GM18870 (cell line): ENCODE measurements at regions not wholly inside any gene's neighbourhood (a gene's known extent, or its start where the extent isn't known, plus 50 kb on each side); places are given as distances from the start of the nearest gene placed in this dataset.
"Not testable (repeated sequence)": the region's sequence is repeated elsewhere in the genome, so short reads cannot be mapped to it uniquely, and the experiment has no call there.

Experiments
- ATAC-seq: cut with Tn5 transposase; IDR thresholded peaks from one replicate; pipeline ENCODE4 v1.9.1; 2021; ENCODE audit warnings: moderate library complexity; ENCODE audit not compliant: unreplicated experiment

DNA sequence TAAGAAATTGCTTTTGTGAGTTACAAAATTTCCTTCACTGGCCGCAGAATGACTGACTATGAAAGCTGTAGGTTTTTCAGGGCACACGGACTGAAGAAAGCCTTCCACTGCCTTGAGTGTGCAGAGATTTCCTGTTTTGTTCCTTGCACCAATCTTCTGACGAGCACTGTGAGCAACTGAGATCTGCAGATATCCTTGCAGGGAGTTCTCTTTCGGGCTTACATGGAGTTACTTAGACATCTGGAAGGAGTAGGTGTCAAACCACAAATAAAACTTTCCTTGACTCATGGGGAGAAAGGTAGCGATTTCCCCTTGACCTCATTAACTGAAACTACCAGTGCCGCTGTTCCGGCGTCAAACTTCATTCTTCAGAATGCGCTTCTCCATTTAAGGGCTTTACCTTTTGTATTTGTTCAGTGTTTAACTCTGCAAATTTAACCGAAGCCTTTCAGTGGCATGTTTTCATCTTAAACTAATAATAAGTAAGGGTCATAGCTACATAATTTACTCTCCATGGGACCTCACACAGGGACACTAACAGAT is 1175.3 kb downstream of the GATA3 start:
- no peak for ATAC-seq

DNA sequence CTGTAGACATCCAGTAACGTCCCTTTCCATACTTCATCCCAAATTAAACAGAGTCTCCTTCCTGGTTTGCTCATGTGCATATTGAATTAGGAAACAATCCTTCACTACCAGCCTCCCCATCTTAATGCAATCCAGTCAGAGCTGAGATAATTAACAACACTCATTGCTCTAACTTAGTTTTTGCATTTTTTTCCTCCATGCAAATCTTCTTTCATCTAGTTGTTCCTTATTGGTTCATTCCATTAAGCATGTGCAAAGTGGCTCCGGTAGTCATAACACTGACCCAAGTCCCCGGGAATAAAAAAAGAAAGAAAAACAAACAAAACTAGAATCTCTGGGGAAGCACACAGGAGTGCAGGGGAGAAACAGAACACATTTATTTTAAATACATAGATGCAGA is 1176.1 kb downstream of the GATA3 start:
- ATAC-seq, result no peak

DNA sequence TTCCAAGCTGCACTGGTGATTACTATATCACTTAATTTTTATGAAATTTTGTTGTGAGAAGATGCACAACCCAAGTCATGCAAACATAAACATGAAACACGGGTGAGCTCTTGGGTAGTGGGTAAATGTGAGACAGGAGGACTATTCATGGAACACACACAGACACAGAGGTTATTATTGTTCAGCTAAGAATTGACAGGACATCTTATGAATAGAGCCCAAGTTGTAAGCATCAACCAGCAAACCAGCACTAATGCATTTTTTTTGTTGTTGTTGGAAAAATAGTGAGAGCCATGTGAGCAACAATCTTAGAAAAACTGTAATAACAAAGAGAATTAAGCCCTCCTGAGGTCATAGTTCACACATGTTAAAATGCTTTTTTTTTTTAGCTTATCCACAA is 1179.7 kb downstream of the GATA3 start:
- no peak for ATAC-seq

DNA sequence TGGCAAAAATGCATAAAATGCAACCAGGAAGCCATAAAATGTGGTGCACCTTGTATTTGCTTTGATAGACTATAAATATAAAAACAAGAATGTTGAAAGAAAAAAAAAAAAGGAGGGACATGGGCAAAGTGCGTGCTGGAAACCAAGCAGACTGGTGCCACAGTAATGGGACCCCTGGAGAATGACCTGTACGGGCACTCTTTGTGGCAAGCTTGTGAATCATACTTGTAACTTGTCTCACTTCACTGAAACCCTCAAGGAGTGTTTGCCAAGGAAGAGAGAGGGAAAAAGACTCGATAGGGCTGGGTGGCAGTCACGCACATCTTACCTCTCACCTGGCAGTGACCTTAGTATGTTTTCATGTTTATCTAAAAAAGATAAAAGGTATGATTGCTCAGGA is 1183.6 kb downstream of the GATA3 start:
- ATAC-seq, result no peak

DNA sequence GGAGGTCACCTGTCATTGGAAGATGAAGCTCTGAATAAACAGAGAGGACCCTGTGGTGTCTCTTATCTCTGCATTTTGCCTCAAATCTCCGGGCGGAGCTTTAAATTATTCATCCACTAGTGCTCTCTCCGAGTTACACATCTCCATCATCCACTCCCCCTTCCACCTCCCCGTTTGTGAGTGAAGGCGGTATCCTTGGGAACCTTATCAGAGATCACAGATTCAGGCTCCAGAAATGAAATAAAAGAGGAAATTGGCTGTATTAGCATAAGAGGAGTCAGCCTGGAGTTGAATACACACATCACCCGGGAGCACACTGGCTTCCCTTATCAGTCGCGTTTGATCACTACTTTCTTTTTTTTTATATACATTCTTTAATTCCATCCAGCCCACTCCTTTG is 1184.8 kb downstream of the GATA3 start:
- no peak for ATAC-seq

DNA sequence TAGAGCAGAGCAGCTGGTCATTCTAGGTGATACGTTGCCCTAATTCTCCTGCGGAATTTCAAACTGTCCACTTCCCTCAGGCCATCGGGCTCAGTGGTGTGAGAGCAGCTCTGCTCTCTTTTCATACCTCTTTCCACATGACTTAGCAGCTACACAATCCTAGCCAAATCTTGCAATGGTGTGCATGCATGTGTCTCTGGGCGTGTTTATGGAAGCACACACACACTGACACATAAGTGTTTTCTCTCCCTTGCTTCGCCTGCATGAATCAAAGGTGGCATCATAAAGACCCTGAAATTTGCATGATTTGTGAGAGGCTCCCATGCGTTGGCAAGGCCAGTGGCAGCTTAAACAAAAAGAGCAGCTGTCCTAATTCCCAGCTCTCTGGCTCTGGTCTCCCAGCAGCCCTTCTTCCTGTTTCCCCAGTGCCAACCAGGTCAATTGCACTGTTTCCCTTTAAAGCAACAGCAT is 1189.5 kb downstream of the GATA3 start:
- ATAC-seq, result no peak

DNA sequence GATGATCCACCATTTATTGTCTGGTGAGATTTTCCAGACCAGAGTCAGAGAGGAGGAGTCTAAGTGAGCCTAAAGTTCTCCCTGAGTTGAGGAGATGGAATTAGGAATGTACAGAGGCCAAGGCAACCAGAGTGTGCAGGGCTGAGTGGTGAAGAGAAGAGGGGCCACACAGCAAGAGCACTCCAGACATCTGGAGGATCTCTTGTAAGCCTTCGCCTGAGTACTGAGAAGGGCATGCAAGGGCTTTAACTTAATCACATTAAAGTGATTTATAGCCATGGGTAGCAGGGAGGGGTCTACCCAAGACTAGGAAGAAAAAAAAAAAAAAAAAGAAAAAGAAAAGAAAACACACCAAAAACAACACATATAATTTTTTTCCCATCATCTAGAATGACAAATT is 1190.4 kb downstream of the GATA3 start:
- no peak for ATAC-seq

DNA sequence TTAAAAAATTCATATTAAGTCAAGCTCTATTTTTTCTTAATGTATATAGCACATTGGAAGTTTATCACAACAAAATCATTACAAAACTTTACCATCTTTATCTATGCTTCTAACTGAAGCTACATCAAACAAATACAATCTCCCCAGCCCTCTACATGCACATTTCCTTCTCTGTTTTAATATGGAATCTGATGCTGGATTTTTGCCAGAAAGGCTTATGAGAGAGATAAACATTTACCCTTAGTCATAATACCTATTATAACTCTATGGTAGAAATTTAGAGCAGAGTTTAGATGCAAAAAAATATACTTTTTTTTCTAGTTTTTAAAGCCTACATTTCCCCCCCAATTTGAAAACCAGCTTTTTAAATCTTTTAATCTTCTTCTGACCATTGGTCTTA is 1198.6 kb downstream of the GATA3 start:
- no peak for ATAC-seq

DNA sequence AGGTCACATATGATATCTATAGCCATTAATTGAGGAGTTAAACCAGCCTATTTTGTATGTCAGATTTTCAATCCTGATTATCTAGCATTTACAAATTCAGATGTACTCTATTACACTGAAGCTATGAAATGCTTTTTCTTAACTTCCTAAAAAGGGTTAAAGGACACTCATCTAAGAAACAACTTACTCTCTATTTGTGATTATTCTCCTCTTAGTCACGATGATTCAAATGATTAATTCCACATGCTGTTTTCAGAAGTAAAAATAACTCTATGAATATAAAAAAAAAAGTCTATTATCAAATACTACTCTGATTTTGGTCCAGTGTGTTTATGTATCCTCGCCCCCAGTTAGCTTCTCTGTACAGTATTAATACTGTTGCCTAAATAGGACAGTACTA is 1199.9 kb downstream of the GATA3 start:
- ATAC-seq, result no peak

DNA sequence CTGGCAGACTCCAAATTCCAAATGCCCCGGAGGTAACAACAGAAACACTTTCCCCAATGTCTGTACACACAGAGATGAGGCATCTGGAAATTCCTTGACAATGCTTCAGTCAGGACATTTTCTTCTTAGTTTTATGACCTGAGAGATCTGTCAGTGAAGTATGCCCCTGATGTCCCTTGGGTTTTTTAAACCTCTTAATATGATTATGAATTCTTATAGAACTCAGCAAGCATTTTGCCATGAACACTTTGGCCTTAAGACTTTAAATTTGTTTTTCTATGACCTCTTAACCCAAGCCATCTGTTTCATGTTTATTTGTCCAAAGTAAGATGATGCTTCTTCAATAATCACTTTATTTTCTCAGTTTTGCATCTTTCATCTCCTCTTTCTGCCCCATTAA is 1206.2 kb downstream of the GATA3 start:
- no peak for ATAC-seq

DNA sequence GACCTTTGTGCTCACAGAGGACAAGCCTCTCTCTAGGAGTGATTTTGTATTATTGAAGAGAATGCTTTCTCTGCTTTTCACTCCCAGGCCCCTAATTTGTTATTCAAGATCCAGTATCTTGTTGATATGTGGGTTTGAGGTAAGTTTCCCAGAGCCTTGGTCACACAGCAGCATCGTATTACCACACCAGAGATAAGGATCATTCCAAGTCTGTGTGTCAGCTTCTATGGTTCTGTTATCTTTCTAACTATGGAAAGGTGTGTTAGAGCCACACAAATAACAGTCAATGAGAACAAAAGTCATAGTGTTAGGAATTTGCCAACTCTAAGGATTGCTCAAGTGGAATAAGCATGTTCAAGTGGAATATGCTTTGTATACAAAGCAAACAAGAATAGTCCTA is 1208.3 kb downstream of the GATA3 start:
- ATAC-seq, result no peak

DNA sequence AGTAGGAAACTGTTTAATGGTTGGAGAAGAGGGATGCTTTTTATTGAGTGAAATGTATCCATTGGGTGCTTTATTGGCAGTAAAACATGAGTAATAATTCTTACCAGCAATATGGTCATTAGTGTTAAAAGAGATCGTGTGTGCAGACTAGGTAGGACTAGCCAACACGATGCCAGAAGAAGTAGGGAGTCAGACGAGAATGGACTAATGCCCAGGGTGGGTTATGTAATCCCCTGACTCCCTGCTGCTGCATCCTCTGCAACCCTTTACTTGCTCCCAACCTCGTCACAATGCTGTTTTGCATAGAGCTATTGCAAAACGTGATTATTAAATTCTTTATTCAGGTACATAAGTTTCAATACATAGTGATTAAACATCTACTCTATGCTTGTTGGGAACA is 1213.7 kb downstream of the GATA3 start:
- no peak for ATAC-seq

DNA sequence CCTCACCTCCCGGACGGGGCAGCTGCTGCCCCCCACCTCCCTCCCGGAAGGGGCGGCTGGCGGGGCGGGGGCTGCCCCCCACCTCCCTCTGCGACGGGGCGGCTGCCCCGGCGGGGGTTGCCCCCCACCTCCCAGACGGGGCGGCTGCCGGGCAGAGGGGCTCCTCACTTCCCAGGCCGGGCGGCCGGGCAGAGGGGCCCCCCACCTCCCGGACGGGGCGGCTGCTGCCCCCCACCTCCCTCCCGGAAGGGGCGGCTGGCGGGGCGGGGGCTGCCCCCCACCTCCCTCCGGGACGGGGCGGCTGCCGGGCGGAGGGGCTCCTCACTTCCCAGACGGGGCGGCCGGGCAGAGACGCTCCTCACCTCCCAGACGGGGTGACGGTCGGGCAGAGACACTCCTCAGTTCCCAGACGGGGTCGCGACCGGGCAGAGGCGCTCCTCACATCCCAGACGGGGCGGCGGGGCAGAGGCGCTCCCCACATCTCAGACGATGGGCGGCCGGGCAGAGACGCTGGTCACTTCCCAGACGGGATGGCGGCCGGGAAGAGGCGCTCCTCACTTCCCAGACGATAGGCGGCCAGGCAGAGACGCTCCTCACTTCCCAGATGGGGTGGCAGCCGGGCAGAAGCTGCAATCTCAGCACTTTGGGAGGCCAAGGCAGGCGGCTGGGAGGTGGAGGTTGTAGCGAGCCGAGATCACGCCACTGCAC is 1218.8 kb downstream of the GATA3 start:
- not testable (repeated sequence) for ATAC-seq

DNA sequence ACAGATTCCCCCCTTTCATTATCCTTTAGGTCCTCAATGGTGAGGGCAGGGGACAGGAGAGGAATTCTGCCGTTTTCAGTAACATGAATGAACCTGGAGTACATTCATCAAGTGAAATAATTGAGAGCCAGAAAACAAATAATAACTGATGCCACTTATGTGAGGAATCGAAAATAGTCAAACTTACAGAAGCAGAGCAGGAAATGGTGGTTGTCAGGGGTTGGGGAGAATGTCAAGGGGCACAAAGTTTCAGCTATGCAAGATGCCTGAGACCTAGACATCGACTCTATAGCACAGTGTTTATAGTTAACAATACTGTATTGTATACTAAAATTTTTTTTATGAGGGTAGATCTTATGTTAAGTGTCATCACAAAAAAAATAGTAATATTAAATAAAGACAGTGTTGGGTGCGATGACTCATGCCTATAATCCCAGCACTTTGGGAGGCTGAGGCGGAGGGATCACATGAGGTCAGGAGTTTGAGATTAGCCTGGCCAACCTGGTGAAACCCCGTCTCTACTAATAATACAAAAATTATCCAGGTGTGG is 1219.8 kb downstream of the GATA3 start:
- no peak for ATAC-seq

DNA sequence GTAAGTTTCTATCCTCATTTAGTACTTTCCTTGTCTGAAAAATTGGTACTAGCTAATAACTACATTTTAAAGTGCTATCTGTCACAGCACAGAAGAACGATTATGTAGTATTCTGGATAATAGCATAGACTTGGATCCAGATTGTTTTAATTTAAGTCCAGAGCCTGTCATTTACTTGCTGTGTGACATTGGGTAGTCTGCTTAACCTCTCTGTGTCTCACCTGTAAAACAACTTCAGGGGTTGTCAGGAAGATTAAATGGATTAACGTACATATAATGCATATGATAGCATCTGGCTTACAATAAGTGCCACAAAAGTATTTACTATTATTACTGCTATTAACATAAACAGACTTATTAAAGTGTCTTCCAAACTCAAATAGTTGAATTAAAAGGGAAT is 1221.4 kb downstream of the GATA3 start:
- ATAC-seq, result no peak

DNA sequence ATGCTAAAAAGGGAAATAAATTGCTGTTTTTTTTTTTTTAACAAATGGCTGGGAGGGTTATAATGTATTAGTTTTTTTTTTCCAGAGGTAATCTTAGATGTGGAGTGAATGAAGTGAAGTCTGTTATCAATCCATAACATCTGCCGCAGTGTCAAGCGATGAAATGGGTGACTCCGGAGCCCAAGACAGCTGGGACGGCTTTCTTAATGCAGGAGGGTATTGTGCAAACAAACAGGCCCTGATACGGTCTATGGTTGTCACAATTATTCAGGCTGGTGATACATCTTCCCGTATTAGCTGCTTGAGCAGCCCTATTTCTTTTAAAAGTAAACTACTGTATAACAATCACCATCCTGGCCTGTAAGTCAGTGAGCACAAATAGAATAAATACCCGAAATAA is 1231.2 kb downstream of the GATA3 start:
- no peak for ATAC-seq

DNA sequence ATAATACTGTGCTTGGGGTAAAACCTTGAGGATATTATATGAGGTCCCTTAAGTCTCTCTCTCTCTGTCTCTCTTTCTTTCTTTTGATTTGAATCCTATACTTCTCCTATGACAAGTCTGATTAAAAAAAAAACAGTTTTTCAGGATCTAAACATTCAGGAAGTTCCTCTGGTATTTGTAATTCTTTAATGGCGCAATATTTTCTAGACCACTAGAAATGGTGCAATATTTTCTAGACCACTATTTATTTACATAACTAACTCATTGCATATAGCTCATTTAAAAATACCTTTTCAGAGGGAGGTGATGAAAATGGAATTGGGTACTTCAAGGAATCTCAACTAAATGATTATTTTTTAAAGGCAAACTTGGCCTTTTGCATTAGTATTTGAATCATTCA is 1235.3 kb downstream of the GATA3 start:
- ATAC-seq, result no peak

DNA sequence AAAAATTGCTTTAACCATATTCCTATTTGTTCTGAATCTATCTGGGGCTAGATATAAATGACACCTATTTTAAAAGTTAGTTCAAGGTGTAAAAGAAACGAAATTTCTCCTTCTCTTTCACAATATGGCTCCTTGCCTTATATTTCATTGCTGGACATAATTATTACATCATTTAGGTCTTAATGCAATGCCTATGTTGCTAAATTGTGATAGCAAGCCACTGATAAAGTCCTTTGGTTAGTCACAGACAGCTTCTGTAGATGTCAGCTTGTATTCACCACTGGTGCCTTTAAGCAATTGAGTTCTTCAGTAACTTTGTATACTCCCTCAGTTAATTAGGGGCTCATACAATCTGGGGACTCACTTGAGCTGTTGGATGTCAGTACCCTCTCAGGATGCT is 1236.6 kb downstream of the GATA3 start:
- no peak for ATAC-seq

DNA sequence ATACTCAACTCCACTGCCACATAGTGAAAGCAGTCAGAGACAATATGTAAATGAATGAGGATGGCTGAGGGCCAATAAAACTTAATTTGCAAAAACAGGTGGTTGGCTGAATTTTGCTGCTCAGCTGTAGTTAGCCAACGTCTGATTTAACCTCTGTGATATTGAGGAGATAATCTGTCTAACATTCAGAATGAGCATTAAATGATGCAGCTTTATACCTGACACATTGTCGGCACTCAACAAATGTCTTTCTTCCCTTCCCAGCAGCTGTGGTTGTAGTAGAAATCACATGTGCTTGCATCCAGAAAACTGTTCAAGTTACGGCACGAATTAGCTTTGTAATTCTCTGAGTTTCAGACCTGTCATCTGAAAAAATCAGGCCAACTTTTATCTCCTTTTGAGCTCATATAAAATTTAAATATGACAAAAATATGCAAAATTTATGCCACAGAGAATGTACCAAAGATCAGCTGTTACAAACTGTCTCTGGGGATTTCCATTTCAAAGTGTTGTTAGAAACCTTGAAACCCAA is 1239.7 kb downstream of the GATA3 start:
- no peak for ATAC-seq

DNA sequence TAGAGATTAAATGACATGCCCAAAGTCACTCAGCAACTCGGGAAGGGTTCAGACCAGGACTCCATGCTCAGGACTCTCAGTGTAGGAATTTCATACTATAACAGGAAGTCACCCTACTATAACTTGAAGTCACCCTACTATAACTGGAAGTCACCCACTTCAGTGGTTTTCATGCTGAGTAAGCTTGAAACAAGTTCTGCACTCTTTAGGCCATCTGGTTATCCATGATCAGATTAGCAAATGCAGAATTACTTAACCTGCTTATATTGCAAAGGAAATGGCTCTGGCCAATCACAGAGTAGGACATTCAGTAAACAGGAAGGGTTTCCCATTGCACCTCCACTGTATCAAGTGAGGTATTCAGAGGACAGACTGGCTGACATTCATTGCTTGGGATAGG is 1240.4 kb downstream of the GATA3 start:
- ATAC-seq, result peak; percentile 94

DNA sequence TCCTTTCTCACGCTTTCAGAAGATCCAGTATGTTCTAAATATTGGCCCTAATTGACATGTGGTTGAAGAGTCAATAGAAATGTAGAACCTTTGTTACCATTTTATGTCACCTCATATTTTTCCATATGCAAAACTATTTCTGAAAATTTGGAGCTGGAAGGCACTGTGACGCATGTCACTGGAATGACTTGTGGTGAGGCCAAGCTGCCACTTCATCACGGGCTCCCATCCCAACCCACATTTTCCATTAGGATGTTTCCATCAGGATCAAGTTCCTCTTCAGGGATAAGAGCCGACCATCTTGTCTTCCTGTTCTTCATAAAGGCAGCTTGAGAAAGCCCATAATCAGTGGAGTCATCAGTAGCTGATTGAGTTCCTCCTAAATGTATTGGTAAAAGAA is 1241.7 kb downstream of the GATA3 start:
- ATAC-seq, result no peak

DNA sequence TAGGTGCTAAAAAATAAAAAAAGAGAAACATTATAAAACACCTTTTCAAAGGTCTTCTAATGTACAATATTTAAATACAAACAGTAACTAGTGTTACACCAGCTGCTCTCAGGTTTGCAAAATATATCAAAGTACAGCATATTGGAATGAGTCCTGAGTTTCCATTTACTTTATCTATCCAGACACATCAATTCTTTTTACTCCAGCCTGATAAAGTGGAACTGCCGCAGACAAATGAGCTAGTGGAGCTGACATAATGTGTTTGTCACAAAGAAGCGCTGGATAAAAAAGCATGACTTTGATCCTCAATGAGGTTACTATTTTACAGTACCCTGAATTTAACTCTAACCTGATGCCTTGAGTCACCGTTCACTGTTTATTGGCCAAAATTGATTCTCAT is 1243.1 kb downstream of the GATA3 start:
- ATAC-seq, result no peak

DNA sequence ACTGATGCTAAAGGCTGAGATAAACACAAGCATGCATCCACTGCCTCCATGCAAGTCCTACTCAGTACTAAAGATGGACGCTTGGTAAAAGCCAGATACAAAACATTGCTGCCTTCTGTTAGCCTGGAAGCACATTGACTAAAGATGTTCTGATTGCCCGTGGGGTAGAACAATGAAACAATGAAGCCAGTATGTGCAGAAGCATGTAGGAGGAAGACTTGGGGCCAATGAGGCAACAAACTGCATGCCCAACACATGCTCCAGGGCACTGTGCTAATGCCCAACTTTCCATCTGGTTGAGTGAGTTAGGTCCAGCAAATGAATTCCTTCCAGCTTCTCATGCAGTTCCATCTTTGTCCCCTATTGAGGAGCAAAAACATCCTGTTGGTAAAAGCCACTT is 1245.5 kb downstream of the GATA3 start:
- no peak for ATAC-seq
